ENCODE measurements at regions not wholly inside any gene's neighbourhood (a gene's known extent, or its start where the extent isn't known, plus 50 kb on each side); places are given as distances from the start of the nearest gene placed in this dataset.

- H3K4me3 ChIP-seq (ENCODE audit: low read depth, low read length): no peak overlapping the region
- no peak for TF ChIP-seq CTCF (IDR thresholded peaks at IDR 0.05; ENCODE audit: low read depth, low read length)
- in situ Hi-C loops (cut with HindIII; ENCODE audit: low sequenced_read_pairs): no loop called here
Measured at GRCh38 chr16:56063111-56063510, 128.2 kb upstream of the GNAO1 start.

GRCh38 chr16:56057151-56057550 lies 134.1 kb upstream of the GNAO1 start:
- TF ChIP-seq CTCF (IDR thresholded peaks at IDR 0.05; ENCODE audit: low read depth, low read length): no peak
- in situ Hi-C loops (cut with HindIII; ENCODE audit: low sequenced_read_pairs): no loop called here
- no peak for DNase-seq (ENCODE audit: low read depth, low spot score)
- no peak overlapping the region for H3K4me3 ChIP-seq (ENCODE audit: low read depth, low read length)

More at GRCh38 chr16:56063111-56063510, 128.2 kb upstream of the GNAO1 start:
- DNase-seq (ENCODE audit: low read depth, low spot score): no peak

- no peak overlapping the region for H3K4me3 ChIP-seq (ENCODE audit: low read depth, low read length)
- DNase-seq (ENCODE audit: low read depth, low spot score): no peak
- in situ Hi-C loops (cut with HindIII; ENCODE audit: low sequenced_read_pairs): no loop called here
- TF ChIP-seq CTCF (IDR thresholded peaks at IDR 0.05; ENCODE audit: low read depth, low read length): no peak
Measured at GRCh38 chr16:56050916-56051315, 140.4 kb upstream of the GNAO1 start.

- no peak overlapping the region for H3K4me3 ChIP-seq (ENCODE audit: low read depth, low read length)
- no peak for DNase-seq (ENCODE audit: low read depth, low spot score)
- in situ Hi-C loops (cut with HindIII; ENCODE audit: low sequenced_read_pairs): no loop called here
- no peak for TF ChIP-seq CTCF (IDR thresholded peaks at IDR 0.05; ENCODE audit: low read depth, low read length)
Measured at GRCh38 chr16:56048425-56049105, 142.7 kb upstream of the GNAO1 start.

- DNase-seq (ENCODE audit: low read depth, low spot score): no peak
- H3K4me3 ChIP-seq (ENCODE audit: low read depth, low read length): no peak overlapping the region
- in situ Hi-C loops (cut with HindIII; ENCODE audit: low sequenced_read_pairs): no loop called here
- TF ChIP-seq CTCF (IDR thresholded peaks at IDR 0.05; ENCODE audit: low read depth, low read length): no peak
Measured at GRCh38 chr16:56047307-56048234, 143.7 kb upstream of the GNAO1 start.

- in situ Hi-C loops (cut with HindIII; ENCODE audit: low sequenced_read_pairs): no loop called here
- no peak for TF ChIP-seq CTCF (IDR thresholded peaks at IDR 0.05; ENCODE audit: low read depth, low read length)
Measured at GRCh38 chr16:56042416-56042815, 148.9 kb upstream of the GNAO1 start.

More at GRCh38 chr16:56042416-56042815, 148.9 kb upstream of the GNAO1 start:
- H3K4me3 ChIP-seq (ENCODE audit: low read depth, low read length): no peak overlapping the region
- no peak for DNase-seq (ENCODE audit: low read depth, low spot score)

Data from astrocyte of the spinal cord (primary cell).